Renal cortex interstitium (tissue), 11 donors: ENCODE measurements at regions not wholly inside any gene's neighbourhood (a gene's known extent, or its start where the extent isn't known, plus 50 kb on each side); places are given as distances from the start of the nearest gene placed in this dataset.

ENCODE experiments used
- DNase-seq, 11 donors: peaks; one replicate each; pipeline ENCODE4 v3.0.0-alpha.2; 2013; ENCODE audit warnings: low read depth in 9 of 11, low spot score in 4 of 11; ENCODE audit errors: extremely low read depth in 1 of 11

DNA sequence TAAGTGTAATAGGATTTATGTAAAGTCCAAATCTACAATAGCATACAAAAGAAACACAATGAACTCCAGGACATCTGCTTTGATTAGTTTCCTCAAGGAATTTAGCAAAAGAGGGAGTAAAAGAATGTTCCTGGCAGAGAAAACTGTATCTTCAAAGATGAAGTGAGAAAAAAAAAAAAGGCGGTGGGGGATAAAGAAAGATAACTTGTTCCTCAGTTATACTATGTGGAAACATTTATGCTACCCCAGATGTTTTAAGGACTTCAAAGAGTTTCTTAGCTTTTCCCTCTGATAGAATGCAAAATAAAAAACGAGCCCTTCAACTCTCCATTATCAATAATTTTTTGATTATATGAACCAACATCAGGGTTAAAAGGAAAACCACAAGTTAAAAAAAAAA, 908.9 kb upstream of the ADGRL2 start:
- DNase-seq: no peak

DNA sequence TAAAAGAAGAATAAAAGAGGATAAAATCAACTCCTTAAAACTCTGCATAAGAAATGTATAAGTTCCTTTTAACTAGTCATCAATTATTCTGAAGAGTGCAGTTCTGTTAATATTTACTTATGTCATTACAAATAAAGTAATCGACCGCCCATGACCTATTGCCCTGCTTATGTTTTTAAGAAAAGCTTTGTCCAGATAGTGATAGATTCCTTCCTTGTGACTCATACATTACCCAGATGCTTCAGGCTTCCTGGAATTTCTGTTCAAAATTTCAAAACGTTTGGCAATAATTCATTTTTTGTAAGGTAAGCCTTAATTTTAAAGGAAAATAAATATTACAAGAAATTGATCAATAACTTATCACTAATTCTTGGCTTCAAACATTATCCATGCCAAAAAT, 918.2 kb upstream of the ADGRL2 start:
- DNase-seq: no peak

DNA sequence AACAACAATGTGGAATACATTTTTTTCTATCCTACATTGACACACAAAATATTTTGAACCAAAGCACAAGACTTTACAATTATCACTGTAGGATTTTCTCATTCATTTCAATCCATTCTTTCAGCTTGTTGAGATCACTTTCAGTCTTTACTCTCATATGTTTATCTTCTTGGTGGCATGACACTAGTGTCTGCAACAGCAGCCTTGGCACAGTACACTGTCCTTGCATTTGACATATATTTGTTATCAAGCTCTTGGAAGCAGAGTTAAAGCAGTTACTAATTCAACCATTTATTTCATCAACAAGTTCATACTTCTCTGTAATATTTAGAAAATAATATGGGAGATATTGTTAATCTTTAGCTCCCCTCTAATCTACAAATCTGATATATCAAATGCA, 922.4 kb upstream of the ADGRL2 start:
- DNase-seq: no peak

DNA sequence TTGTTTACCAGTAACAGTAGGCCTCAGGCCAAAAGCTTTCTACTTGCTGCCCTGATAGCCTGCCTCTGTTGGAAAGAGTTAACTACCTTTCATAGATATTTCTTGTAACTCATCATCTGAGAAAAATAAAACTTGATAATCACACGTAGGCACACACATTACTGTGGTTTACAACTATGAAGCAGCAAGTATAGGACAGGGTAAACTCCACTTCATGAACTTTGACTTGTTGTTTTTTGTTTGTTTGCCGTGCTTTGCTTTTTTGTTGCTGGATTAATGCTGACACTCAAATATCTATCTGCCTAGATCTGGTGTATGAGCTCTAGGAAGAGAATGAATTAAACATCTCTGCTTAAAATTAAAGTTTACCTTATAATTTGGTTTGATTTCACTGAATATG, 924.7 kb upstream of the ADGRL2 start:
- DNase-seq: no peak

DNA sequence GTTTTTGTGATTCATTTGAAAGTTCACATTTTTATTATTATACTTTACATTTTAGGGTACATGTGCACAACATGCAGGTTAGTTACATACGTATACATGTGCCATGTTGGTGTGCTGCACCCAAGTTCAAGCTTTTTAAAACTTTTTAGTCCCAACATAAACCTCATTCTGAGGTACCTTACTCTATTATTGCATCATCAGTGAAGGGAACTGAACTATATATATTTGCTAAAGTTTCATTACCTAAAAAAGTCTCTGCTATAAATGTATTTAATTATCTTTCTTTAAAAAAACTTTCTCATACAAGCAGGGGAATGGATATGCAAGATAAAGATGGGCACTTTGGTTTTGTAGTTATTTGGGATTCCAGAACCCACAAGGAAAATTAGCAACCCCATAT, 931.4 kb upstream of the ADGRL2 start:
- DNase-seq: no peak

DNA sequence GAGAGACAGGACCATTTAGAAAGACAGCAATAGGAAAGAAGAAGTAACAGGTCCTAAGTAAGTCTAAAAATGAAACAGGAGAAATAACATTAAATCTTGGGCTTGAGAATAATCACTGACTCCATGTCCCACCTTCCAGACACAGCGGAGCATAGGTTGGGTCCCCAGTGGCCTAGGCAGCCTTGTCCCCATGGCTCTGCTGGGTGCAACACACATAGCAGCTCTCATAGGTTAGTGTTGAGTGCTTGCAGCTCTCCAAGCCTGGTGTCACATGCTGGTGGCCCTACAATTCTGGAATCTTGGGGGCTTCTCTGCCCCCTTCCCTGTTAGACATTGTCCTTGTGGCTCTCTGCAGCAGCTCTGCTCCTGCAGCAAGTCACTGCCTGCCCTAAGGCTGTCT, 952.8 kb upstream of the ADGRL2 start:
- DNase-seq: no peak

DNA sequence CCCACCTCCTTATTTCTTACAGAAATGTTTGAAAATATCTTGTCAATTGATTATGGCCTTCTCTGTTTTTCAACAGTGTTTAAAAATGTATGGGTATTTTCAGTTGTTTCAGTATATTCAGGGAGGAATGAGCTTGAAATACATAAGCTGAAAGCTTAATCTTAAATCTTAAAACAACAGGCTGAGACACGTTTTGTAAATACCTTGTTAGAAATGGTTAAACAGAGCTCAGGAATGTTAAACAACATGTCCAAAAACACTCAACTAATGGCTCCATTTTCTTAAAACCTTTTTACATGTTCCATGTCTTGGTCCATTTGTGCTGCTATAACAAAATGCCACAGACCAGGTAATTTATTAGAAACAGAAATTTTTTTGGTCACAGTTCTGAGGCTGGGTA, 953.8 kb upstream of the ADGRL2 start:
- no peak for DNase-seq

DNA sequence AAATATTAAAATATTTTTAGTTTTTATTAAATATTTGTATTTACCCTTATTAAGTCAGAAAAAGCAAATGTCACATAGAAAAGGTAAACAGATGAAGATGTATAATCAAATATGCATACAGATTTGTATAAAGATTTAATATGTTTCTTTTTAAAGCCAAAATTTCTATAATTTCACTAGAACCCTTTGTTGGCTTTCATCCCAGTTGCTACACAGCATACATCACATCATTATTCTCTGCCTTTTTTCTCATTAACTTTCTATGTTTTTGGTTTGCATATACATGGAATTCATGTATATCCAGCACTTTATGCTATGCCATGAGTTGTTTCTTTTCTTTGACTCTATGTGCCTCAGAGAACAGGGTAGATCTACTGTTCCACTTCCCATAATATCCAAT, 957.9 kb upstream of the ADGRL2 start:
- no peak for DNase-seq

DNA sequence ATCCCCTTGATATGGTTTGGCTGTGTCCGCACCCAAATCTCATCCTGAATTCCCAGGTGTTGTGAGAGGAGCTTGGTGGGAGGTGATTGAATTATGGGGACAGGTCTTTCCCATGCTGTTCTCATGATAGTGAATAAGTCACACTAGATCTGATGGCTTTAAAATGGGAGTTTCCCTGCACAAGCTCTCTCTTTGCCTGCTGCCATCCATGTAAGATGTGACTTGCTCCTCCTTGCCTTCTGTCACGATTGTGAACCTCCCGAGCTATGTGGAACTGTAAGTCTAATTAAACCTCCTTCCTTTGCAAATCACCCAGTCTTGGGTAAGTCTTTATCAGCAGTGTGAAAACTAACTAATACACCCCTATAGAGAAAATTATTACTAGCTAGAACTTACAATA, 959.5 kb upstream of the ADGRL2 start:
- DNase-seq: no peak

DNA sequence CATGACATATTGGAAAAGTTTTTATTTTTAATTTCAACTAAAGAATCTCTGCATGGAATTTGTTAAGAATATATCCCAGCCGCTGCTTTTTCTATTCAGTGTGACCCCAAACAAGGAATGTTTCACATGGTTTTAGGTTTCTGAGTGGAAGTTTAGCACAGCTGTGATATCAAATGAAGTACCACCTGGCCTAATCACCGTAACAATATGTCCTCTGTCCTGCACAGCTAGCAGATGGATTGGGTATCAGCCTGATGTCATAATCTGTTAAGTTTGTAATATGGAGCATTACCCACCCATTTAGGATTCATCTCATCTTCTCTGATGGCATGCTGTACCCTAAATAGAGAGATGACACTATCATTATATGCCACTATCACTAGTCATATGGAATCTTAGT, 963.7 kb upstream of the ADGRL2 start:
- no peak for DNase-seq

DNA sequence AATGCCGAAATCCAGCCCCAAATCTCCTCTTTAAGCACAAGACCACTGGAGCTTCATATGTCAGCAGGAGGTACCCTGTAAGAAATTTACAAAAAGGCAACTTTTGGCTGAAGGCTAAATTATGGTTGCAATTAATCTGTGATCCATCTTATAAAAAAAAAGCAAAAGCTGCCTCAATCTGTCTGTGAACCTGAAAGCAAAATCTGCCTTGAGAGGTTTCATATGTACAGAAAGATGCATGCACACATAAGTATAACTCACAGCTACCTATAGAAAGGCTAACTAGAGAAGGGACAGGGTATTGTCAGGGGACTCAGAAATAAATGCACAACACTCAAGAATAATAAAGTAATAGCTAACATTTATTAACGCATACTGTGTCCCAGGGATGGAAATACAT, 964.2 kb upstream of the ADGRL2 start:
- no peak for DNase-seq

DNA sequence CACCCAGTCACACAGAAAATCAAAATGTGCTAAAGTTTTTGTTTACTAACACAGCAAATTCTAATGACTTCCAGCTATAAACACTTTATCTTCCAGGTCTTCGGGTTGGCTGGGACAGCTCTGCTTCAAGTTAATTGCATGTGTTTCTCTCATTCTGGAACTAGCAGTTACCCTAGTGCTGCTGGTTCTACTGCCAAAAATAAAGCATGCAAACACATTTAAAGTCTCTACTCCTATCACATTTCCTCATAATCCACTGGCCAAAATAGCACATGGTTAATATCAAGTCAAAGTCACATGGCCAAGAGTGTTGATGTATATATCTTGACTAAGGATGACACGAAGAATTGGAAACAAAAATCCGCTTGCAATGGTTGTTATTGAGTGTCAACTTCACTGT, 973.1 kb upstream of the ADGRL2 start:
- no peak for DNase-seq

DNA sequence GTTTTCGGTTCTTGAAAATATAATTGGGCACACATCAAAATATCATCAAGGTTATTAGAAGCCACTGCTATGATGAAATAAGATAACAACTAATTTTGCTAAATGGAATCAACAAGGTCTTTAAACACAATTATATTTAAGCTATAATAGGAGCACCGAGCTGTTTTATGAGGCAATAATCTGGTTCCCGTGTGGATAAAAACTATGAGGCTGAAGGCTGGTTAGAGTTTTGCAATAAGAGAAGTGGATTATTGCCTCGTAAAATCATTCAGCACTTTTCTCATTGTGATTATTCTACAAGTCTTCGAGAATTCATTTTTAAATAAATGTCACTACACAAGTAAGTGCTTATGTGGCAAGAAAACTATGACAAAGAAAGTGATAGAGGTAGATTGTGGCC, 975.7 kb upstream of the ADGRL2 start:
- no peak for DNase-seq

DNA sequence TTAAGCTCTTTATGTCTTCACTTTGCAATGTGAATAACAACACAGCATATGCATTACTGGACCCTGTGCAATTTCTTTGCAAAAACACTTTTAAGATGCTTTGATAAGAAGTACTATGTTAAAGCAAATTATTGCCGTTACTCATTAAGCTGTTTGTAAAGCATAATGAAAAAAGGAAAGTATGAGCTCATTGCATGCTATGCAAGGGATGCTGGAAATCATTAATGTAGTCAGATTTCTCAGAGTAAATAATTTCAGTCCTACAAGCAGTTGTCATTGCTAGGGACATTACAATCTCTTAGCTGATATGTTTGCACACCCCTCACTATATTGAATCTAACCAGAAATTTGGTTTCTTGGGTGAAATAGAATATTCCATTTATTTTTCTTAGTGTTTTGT, 982.5 kb upstream of the ADGRL2 start:
- DNase-seq: peak in 2 of 11 donors; percentile 13 to 15

DNA sequence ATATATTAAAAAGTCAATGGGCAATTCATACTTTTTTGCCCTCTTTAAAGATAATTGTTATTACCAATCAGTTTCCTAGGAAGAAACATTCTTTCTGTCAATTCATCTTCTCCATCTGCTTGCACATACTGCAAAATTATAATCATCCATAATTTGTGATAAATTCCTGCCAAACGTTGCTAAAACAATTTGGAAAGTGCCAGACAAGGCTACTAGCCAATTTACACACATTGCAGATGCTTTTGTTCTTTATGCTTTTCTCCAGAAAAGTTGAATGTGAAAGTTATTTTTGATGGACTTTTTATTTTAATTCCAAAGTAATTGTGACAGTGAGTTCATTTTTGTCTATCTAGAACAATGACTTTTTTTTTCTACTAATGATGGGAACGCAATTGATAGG, 992.8 kb upstream of the ADGRL2 start:
- DNase-seq: no peak

DNA sequence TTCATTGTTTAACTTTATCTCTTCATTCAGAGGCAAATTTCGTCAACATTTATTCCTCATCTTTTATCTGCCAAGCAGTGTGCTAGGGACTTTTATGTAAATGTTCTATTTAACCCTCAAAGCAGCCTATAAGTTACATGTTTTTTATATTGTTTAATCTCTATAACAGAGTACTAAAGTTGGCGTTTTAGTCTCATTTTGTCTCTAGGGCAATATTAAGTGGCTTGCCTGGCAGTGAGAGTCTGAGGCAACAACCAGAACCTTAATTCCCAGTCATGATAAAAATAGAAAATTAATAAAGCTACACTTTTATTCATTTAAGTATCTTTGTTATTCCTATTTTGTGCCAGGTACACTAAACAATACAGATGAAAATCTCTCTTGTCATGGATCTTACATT, 994.3 kb upstream of the ADGRL2 start:
- DNase-seq: no peak

DNA sequence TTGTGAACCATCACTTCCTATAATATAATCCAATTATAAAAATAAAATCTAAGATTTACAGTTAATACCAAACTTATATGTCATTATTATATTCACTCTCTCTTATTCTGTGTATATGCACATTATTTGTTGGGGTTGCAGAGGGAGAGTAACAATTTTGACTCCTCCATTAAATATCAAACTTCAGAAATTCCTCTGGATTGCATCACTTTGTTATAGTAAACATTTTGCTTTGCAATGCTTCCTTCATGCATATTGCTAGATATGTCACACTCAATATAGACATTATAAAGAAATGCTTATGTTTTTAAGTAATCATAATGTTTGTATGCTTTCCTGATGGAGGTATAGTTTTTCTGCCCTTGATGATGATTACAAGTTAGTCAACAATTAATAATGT, 999.0 kb upstream of the ADGRL2 start:
- DNase-seq: no peak

DNA sequence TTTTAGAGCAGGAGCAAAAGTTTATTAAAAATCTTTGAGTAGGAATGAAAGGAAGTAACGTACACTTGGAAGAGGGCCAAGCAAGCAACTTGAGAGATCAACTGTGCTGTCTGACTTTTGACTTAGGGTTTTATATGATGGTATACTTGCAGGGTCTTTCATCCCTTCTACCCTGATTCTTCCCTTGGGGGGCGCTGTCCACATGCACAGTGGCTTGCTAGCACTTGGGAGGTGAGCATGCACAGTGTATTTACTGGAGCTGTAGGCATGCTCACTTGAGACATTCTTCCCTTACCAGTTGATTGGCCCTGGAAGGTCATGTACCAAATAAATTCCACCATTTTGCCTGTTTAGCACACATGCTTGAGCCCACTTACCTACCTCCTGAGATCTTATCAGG, 1001.3 kb upstream of the ADGRL2 start:
- no peak for DNase-seq

DNA sequence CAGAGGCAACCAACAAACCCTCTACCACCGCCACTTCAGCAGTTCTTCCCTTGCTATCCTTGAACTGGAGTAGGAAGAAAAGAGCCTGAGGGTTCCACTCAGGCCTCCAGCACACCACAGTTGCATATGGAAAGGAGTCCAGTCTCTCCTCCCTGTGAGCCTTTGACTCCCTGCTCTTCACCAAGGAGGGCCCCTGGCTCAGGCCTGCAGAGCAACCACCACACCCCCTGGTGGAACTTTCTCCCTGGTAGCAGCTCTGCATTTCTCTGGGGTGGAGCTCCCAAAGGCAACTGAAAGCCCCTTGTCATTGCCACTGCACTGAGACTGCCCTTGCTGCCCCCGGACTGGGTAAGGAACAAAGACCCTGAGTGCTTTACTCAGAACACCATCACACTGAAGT, 1021.5 kb upstream of the ADGRL2 start:
- no peak for DNase-seq

DNA sequence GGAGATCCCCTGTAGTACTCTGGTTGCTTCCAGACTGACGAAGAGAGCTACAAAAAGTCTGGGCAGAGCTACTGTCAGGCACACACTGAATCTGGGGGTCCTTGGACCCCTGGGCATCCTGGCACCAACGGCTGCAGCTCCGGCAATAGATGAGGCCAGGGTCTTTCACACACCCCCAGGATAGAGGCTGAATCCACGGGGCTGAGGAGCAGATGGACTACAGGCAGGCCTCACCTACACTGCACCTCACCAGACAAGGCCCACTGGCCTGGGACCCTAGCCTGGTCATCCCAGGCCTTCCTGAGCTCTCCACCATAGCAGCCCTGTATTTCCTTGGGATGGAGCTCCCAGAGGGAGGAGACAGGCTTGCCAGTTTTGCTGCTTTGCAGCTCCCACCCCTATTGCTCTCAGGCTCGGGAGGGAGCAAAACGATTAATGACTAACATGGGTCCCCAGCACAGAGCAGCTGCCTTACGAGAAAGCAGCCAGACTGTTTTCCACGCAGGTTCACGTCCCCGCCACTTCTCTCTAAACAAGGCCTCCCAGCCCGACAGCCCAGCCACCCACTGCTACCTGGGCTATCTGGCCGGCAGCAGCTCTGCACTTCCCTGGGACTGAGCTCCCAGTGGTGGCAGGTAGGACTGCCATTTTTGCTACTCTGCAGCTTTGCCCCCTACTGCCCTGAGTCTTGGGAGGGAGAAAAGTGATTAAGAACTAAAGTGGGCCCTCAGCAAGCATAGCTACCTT, 1022.5 kb upstream of the ADGRL2 start:
- no peak for DNase-seq

DNA sequence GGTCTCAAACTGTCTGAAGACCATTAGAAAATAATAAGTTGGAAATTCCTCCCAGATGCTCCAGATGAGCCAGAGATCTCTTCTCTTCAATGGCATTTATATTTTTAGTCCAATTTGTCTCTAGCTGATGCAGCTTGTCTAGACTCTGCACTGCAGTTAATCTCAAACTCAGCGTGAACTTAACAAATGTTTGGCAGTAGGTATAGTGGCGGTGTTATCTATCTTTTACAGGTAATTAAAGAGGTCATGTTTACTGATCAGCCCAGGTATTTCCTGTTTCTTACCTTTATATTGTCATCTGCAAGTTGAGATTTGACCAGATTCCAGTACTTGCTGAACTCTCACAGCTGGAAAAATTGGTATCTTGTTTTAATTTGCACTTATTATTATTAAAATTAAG, 1024.5 kb upstream of the ADGRL2 start:
- no peak for DNase-seq
